HepG2 (cell line): ENCODE measurements at regions not wholly inside any gene's neighbourhood (a gene's known extent, or its start where the extent isn't known, plus 50 kb on each side); places are given as distances from the start of the nearest gene placed in this dataset.
A peak's percentile ranks its signal among the peaks of the same experiment; 100 is the strongest.

Source experiments
- ATAC-seq: fragments of 200-7000 bp; cut with Tn5 transposase; 3 replicates; pipeline ENCODE4 v1.9.1; 2020; ENCODE audit warnings: mild to moderate bottlenecking, moderate library complexity
- BruUV-seq: library from RNA; stranded (reverse); fragments of 400-500 nt; replicated peaks from 2 replicates; lab custom pipeline; 2021; lab: Mats Ljungman, UMichigan
- CTCF ChIA-PET: fragments of 300-600 bp; formaldehyde crosslinking; extraction: SDS; loops from one replicate; lab custom pipeline; 2021; ENCODE audit warnings: low total read pairs, inconsistent platforms, low intra/inter-chr PET ratio; lab: Yijun Ruan, JAX
- POLR2A ChIA-PET: fragments of 350-600 bp; sonication (Branson Sonifier 250); formaldehyde crosslinking; loops from one replicate; lab custom pipeline; 2020; ENCODE audit warnings: antibody characterized with exemption, inconsistent platforms; lab: Yijun Ruan, JAX
- DNase-seq: peaks from one replicate; pipeline ENCODE4 v3.0.0-alpha.2; 2015; ENCODE audit warnings: low spot score
- FAIRE-seq: peaks from 3 replicates; lab custom pipeline; 2011; peaks lifted over from hg19 to GRCh38; lab: Jason Lieb, UNC
- H2AFZ ChIP-seq: one replicate; pipeline ENCODE4 v1.6.1; 2011; ENCODE audit warnings: low read length, inconsistent platforms
- H3K27ac ChIP-seq: fragments of 300-600 bp; 3 replicates; pipeline ENCODE4 v1.8.0; 2011; ENCODE audit warnings: mixed run types, mild to moderate bottlenecking, mixed read lengths, low read length, inconsistent platforms; ENCODE audit not compliant: insufficient read depth; ENCODE audit errors: extremely low read length
- H3K27me3 ChIP-seq, 2 experiments: fragments of 200-600 bp in 1 of 2; 2 replicates in 1 of 2; 3 replicates in 1 of 2; pipeline versions ENCODE4 v1.6.0 to v1.8.0; 2011; ENCODE audit warnings: low read length in 2 of 2, mild to moderate bottlenecking in 2 of 2, moderate library complexity in 2 of 2, inconsistent platforms in 1 of 2; ENCODE audit not compliant: insufficient read depth in 2 of 2, control insufficient read depth in 1 of 2
- H3K36me3 ChIP-seq, 2 experiments: fragments of 200-600 bp in 1 of 2; replicated peaks in 1 of 2; 2 replicates in 1 of 2; 3 replicates in 1 of 2; pipeline versions ENCODE4 v1.5.1 to v1.8.0; 2011; ENCODE audit warnings: low read length in 2 of 2, inconsistent platforms in 1 of 2; ENCODE audit not compliant: insufficient read depth in 2 of 2, control insufficient read depth in 1 of 2
- H3K4me1 ChIP-seq: 2 replicates; pipeline ENCODE4 v1.5.1; 2012; ENCODE audit warnings: low read length, inconsistent platforms; ENCODE audit not compliant: insufficient read depth
- H3K4me2 ChIP-seq: 2 replicates; pipeline ENCODE4 v1.6.0; 2011; ENCODE audit warnings: low read depth, low read length, inconsistent platforms
- H3K4me3 ChIP-seq, 3 experiments: fragments of 200-600 bp in 1 of 3; sonication (generic), shearing (Covaris generic) in 1 of 3; replicated peaks in 1 of 3; 2 replicates each; pipeline ENCODE4 v1.5.1; 2011 to 2016; ENCODE audit warnings: low read length in 3 of 3, inconsistent platforms in 2 of 3, low read depth in 2 of 3, mild to moderate bottlenecking in 2 of 3, control low read depth in 1 of 3, mixed read lengths in 1 of 3; ENCODE audit not compliant: insufficient read depth in 1 of 3
- H3K79me2 ChIP-seq: one replicate; pipeline ENCODE4 v1.6.1; 2011; ENCODE audit warnings: low read length, inconsistent platforms; ENCODE audit not compliant: insufficient read depth
- H3K9ac ChIP-seq: 2 replicates; pipeline ENCODE4 v1.6.0; 2011; ENCODE audit warnings: mild to moderate bottlenecking, low read depth, low read length, inconsistent platforms; ENCODE audit not compliant: insufficient read depth
- H3K9me3 ChIP-seq: 2 replicates; pipeline ENCODE4 v1.5.1; 2012; ENCODE audit warnings: mild to moderate bottlenecking, low read length
- H4K20me1 ChIP-seq: 2 replicates; pipeline ENCODE4 v1.6.0; 2011; ENCODE audit warnings: inconsistent platforms, mild to moderate bottlenecking, low read length, moderate library complexity; ENCODE audit not compliant: insufficient read depth
- AKAP8 ChIP-seq: sonication (generic); formaldehyde crosslinking; IDR thresholded peaks from 2 replicates; pipeline ENCODE4 v1.5.1; 2020; ENCODE audit warnings: mild to moderate bottlenecking, missing genetic modification reagents
- ARID5B ChIP-seq: IDR thresholded peaks from 2 replicates; pipeline ENCODE4 v1.4.0; 2020; ENCODE audit warnings: mild to moderate bottlenecking, missing genetic modification reagents
- ATF3 ChIP-seq: sonication (generic); formaldehyde crosslinking; IDR thresholded peaks from 2 replicates; pipeline ENCODE4 v1.4.0; 2020; ENCODE audit warnings: missing genetic modification reagents
- DR1 ChIP-seq: sonication (generic); formaldehyde crosslinking; IDR thresholded peaks from 2 replicates; pipeline ENCODE4 v1.8.0; 2021; ENCODE audit warnings: mild to moderate bottlenecking, missing genetic modification reagents, inconsistent platforms
- ELK4 ChIP-seq: sonication (generic); formaldehyde crosslinking; IDR thresholded peaks from 2 replicates; pipeline ENCODE4 v1.9.0; 2021; ENCODE audit warnings: missing genetic modification reagents, borderline replicate concordance
- ETS1 ChIP-seq: sonication (generic); formaldehyde crosslinking; IDR thresholded peaks from 2 replicates; pipeline ENCODE4 v1.4.0; 2020; ENCODE audit warnings: missing genetic modification reagents
- PHF21A ChIP-seq: sonication (generic); formaldehyde crosslinking; IDR thresholded peaks from 2 replicates; pipeline ENCODE4 v1.5.0; 2020; ENCODE audit warnings: mild to moderate bottlenecking, missing genetic modification reagents
- ZNF543 ChIP-seq: sonication (generic); formaldehyde crosslinking; IDR thresholded peaks from 2 replicates; pipeline ENCODE4 v1.4.0; 2020; ENCODE audit warnings: mild to moderate bottlenecking, missing genetic modification reagents
- ZNF577 ChIP-seq: sonication (generic); formaldehyde crosslinking; IDR thresholded peaks from 2 replicates; pipeline ENCODE4 v1.4.0; 2020; ENCODE audit warnings: mild to moderate bottlenecking, low read depth, missing genetic modification reagents, borderline replicate concordance
- ZNF841 ChIP-seq: sonication (generic); formaldehyde crosslinking; IDR thresholded peaks from 2 replicates; pipeline ENCODE4 v1.8.1; 2023; ENCODE audit warnings: missing genetic modification reagents, borderline replicate concordance
- WGBS: methylation state at CpG from one replicate; pipeline ENCODE4 v1.1.6; 2017; ENCODE audit warnings: low lambda C conversion rate; 5-methylcytosine and 5-hydroxymethylcytosine counted together
- in situ Hi-C: cut with HindIII; loops from 2 replicates; pipeline ENCODE4 v1.10.0; 2017; ENCODE audit warnings: low pct_unique_long_range_greater_than_20kb; ENCODE audit not compliant: extremely low pct_ligation_motif_present
- intact Hi-C: fragments of 100-400 bp; cut with micrococcal nuclease; formaldehyde crosslinking; loops from one replicate; pipeline ENCODE4 v1.10.0; 2022; ENCODE audit not compliant: unreplicated experiment

- Histone ChIP-seq H3K27ac (no peak overlapping the region), H3K9me3 (peaks cover 24% of the 10 kb centered on the region), H3K9ac (no peak overlapping the region), H3K27me3 (no peaks in the 10 kb centered on the region), H2AFZ (no peak overlapping the region), H3K36me3 (no peaks in the 10 kb centered on the region), H3K79me2 (no peaks in the 10 kb centered on the region)
- in situ Hi-C loops (loop anchor here (25.0 kb wide), 1 partner anchor 1049 kb away; no protein-coding TSS in a partner anchor), intact Hi-C loops (no loop called here)
- POLR2A ChIA-PET: no interaction called here
- FAIRE-seq (no peak), DNase-seq (no peak)
- TF ChIP-seq ZNF841 (peak; percentile 100), DR1 (CRISPR knock-in tag) (no peak)
- TF ChIP-seq, all 625 proteins: peak for 1
- no peaks in the 10 kb centered on the region for H4K20me1 ChIP-seq
- H3K4me2 ChIP-seq: no peak overlapping the region
- CTCF ChIA-PET: no interaction called here
- H3K4me3 ChIP-seq: no peak overlapping the region
- H3K4me1 ChIP-seq: no peaks in the 10 kb centered on the region
- no peak for ATAC-seq
- no TSS peak for BruUV-seq
Measured at GRCh38 chr3:84538597-84538996, 420.2 kb upstream of the CADM2 start.

GRCh38 chr3:84547207-84547606 lies 411.6 kb upstream of the CADM2 start:
- Histone ChIP-seq H3K4me1 (peaks cover 8% of the 10 kb centered on the region), H3K4me2 (no peak overlapping the region), H3K27me3 (no peaks in the 10 kb centered on the region), H3K9ac (no peak overlapping the region), H3K27ac (no peak overlapping the region), H2AFZ (no peak overlapping the region), H3K4me3 (no peak overlapping the region), H3K36me3 (no peaks in the 10 kb centered on the region), H3K9me3 (no peaks in the 10 kb centered on the region), H3K79me2 (no peaks in the 10 kb centered on the region), H4K20me1 (no peaks in the 10 kb centered on the region)
- ChIA-PET POLR2A (no interaction called here), CTCF (interaction anchor here (0.9 to 2.3 kb wide), 4 partner anchors 418 to 1028 kb away, joined by 3 to 14 read pairs (median 5); no protein-coding TSS in a partner anchor)
- FAIRE-seq (no peak), DNase-seq (no peak)
- under 1% methylated on average over 3 of the region's 3 CpGs for WGBS
- BruUV-seq: no TSS peak
- in situ Hi-C loops: loop anchor here (10.0 to 25.0 kb wide), 2 partner anchors 818 to 1040 kb away; no protein-coding TSS in a partner anchor
- TF ChIP-seq ARID5B (CRISPR knock-in tag) (no peak), ELK4 (CRISPR knock-in tag) (no peak), ZNF543 (CRISPR knock-in tag) (no peak), ETS1 (no peak), ATF3 (CRISPR knock-in tag) (no peak), ZNF577 (CRISPR knock-in tag) (no peak), AKAP8 (no peak), PHF21A (CRISPR knock-in tag) (no peak)
- TF ChIP-seq, all 625 proteins: peak for 0
- intact Hi-C loops: loop anchor here (5.0 kb wide), 2 partner anchors 225 to 795 kb away; no protein-coding TSS in a partner anchor
- ATAC-seq: no peak
